HG03575 (cell line): ENCODE measurements at regions not wholly inside any gene's neighbourhood (a gene's known extent, or its start where the extent isn't known, plus 50 kb on each side); places are given as distances from the start of the nearest gene placed in this dataset.

ENCODE experiments used
- ATAC-seq: cut with Tn5 transposase; IDR thresholded peaks from one replicate; pipeline ENCODE4 v1.9.1; 2021; ENCODE audit not compliant: unreplicated experiment, insufficient number of reproducible peaks, low FRiP score; ENCODE audit errors: extremely low read depth

GRCh38 chr2:38178119-38178518, 102.2 kb upstream of the CYP1B1 start:
- ATAC-seq: no peak

GRCh38 chr2:38176619-38177021, 100.7 kb upstream of the CYP1B1 start:
- ATAC-seq: no peak

DNA sequence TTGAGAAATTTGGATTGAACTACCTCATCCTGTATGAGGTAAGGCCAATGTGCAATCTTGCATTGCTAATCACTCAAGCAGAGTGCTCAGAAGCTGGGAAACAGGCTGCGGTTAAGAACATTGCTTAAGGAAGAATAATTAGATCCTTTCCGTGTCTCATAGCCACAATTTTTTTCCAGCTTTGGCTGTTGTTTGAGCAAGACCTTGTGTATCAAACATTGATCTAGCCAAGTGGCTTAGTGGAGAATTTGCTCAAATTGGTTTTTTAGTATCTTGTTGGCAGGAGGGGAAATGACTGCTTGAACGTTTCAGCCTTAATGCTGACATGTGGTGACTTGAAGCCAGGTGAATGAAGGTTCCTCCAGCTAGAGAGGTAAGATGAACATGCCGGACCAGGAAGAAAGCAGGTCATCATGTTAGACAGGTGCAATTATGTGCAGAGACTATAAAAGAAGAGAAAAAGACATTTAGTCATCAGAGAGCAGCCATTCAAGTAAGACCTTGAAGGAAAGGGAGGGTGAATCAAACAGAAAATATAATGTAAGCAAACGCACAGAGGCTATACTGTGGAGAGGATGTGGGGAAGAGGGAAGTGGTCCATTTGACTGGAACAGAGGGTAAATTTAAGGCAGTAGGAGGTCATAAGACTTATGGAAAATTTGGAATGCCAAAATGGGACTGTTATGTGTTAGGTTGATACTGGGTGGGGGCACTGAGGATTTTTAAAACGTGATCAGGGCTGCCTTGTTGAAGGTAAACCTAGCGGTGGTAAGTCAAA, 98.9 kb upstream of the CYP1B1 start:
- ATAC-seq: no peak

- no peak for ATAC-seq
These were observed 98.2 kb upstream of the CYP1B1 start for GRCh38 chr2:38174131-38174530.

- ATAC-seq: no peak
These were observed 97.7 kb upstream of the CYP1B1 start for GRCh38 chr2:38173683-38174082.

DNA sequence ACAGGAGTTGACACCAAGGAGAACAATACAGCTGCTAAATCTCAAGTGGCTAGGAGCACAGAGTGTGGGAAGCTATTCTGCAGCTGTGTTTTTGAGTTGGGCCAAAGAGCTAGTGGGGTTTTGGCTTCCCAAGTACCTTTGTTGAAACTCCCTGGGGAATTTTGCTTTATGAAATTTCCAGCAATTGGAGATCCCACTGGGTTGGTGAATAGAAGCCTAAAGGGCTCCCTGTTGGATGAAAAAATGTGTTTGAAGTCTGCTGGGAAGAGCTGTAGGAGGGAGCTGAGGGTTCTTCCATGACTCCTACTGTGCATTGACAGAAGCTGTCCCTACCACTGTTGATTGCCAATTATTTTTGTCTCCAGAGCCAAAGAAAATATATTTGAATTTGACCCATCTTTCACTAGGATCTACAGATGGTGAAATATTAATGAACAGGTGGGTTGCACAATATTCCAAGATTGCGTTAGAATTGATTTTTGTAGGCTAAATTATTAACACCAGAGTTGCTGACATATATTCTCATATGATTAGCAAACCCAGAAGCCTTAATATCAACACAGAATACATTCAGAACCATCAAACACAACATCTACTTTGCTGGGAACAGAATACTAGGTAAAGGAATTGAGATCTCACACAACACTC, 95.4 kb upstream of the CYP1B1 start:
- ATAC-seq: no peak

- no peak for ATAC-seq
These were observed 94.8 kb upstream of the CYP1B1 start for GRCh38 chr2:38170733-38171132.

DNA sequence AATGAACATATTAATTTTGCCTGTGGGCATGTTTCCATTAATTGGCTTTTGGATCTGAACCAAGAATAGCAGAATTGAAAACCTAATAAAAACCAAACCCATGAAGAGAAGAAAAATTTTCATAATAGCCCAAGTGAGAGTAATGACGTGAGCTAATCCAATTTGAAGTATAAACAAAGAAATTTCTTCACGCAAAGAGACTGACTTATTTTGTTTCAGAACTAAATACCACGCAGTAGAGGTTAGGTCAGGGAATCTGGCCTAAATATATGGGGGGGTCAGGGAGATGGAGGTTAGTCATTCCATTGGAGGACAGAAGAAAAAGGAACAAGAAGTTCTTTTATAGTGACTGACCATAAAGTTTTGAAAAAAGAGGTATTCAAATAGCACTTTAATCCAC, 94.1 kb upstream of the CYP1B1 start:
- ATAC-seq: no peak

DNA sequence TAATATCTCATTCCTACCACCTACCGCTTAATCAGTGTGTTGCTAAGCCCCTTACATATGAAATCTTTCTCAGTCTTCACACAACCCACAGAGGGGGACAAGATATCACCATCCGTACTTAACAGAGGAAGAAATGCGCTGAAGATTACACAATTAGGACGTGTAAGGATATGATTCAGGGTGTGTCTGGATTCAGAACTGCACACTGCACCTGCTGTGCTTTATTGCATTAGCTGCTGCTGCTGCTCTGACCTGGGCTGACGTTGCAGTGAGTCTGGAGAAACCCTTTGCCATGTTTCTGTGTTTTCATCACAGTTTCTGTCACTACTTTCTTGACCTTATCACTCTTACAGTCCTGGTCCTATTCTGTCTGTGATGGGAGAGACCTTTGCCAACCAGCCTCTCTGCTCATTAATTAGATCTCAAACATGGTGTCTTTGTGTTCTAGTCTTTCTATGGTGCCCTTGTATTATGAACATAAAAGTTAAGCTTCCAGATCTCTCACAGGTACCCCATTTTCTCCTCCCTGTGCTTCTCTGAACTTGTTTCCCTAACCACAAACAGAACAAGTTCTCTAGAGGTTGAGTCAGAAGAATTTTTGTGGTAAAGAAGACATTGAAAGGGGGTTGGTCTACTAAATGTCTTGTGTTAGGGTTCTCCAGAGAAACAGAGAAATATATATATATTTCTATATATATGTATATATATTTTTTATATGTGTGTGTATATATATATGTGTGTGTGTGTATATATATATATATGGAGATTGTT, 92.9 kb upstream of the CYP1B1 start:
- no peak for ATAC-seq

DNA sequence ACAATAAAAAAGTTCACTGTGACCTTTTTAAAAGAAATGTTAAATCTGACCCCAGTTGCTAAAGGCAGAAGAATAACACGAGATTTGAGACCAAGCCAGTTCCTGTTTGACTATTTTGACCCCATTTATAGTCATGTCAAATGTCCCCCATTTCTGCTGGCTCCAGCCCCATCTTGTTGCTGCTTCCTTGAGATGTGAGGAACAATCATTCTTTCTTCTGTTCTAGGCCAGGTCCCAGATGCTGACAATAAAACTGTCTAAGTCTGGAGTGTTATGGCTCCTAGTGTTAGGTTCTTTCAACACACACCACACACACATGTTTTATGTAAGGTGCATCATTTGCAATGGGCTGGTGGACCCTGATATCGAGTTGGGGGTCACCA, 92.0 kb upstream of the CYP1B1 start:
- ATAC-seq: no peak

- no peak for ATAC-seq
These were observed 89.7 kb upstream of the CYP1B1 start for GRCh38 chr2:38165698-38166097.

DNA sequence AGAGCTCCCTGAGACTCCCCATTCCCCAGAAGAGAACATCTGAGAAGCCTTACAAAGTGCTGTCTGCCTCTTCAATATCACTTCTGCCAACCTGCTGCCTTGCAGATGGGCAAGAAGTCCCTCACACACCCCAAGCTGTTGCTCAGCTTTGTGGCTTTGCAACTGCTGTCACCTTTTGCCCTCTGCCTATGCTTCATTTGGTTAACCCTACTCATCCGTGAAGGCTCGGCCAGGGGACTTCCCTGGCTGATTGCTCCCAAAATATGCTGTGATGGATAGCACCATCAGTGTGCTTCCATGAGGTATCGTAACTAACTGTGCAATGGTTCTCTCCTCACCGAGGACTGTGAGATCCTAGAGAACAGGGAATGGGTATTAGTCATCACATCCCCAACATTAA, 88.9 kb upstream of the CYP1B1 start:
- ATAC-seq: no peak

DNA sequence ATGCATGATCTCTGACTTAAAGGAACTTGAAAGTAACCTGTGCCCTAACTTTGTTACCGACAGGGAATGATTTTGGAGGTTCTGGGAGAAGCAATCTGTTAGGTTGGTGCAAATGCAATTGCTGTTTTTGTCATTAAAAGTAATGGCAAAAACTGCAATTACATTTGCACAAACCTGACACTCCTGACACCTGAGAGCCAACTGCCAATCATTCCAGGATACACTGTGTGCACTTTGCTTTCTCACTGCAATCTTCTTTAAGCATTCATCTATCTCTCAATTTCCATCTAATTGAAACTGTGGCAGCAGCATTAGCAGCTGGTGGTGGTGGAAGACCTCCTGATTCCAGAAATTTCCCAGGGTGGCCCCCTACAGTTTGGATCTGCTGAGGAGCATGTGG, 87.6 kb upstream of the CYP1B1 start:
- no peak for ATAC-seq

DNA sequence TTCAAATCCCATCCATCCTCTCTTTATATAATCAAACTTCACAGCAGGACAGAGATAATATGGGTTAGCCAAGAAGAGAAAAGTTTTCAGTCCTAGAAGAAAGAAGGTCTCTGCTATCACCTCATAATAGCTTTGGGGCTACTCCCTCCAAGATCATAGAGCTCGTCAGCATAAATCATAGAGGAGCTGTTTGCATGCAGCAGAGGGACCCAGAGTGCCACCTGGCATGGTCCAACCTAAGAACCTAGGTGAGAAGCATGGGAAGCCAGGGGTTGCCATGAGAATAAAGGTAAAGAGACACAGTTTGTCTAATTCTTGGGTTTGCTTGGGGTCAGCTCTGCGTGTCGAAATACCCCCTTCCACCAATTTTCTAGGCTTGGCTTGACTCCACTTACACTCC, 87.1 kb upstream of the CYP1B1 start:
- no peak for ATAC-seq

GRCh38 chr2:38160516-38160915, 84.6 kb upstream of the CYP1B1 start:
- ATAC-seq: no peak

- ATAC-seq: no peak
These were observed 83.6 kb upstream of the CYP1B1 start for GRCh38 chr2:38159597-38159996.

- no peak for ATAC-seq
These were observed 83.2 kb upstream of the CYP1B1 start for GRCh38 chr2:38159191-38159590.

- no peak for ATAC-seq
These were observed 82.6 kb upstream of the CYP1B1 start for GRCh38 chr2:38158378-38159118.

DNA sequence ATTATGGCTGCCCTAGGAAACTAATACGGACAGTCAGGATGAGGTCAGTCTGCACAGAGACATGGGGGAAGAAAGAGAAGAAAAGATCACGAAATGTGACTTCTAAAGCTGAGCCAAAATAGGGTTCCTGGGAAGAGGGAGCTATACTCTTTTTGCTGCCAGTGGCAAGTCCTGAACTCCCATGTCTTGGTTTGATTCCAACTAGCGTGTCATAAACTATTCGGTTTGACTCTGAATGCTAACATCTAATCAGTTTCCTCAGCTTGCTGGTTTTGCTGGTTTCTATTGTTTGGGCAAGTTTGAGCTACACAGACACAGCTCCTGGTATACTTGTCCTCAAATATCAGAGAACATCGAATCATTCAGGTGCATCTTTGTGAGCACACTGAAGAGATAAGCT, 80.5 kb upstream of the CYP1B1 start:
- no peak for ATAC-seq
